Epithelial cell of esophagus (primary cell): ENCODE measurements at regions not wholly inside any gene's neighbourhood (a gene's known extent, or its start where the extent isn't known, plus 50 kb on each side); places are given as distances from the start of the nearest gene placed in this dataset.

Experiments used
- DNase-seq: peaks from one replicate; pipeline ENCODE4 v3.0.0; 2010; ENCODE audit warnings: low read depth
- H3K4me3 ChIP-seq: 2 replicates; pipeline ENCODE4 v1.5.1; 2011; ENCODE audit warnings: mild to moderate bottlenecking, low read length, control low read depth
- CTCF ChIP-seq: IDR thresholded peaks from 2 replicates; pipeline ENCODE4 v1.5.1; 2011; ENCODE audit warnings: low read depth, mild to moderate bottlenecking, low read length, control low read depth, inconsistent platforms; ENCODE audit not compliant: insufficient read depth; ENCODE audit errors: missing control alignments

- no peak for DNase-seq
- no peak overlapping the region for H3K4me3 ChIP-seq
- no peak for TF ChIP-seq CTCF
These were observed 132.6 kb downstream of the MIAT start for GRCh38 chr22:26789951-26790350.

GRCh38 chr22:26792522-26792921 lies 135.1 kb downstream of the MIAT start:
- DNase-seq = no peak
- no peak for TF ChIP-seq CTCF
- no peak overlapping the region for H3K4me3 ChIP-seq

- no peak for DNase-seq
- no peak for TF ChIP-seq CTCF
- no peak overlapping the region for H3K4me3 ChIP-seq
These were observed 139.4 kb downstream of the MIAT start for GRCh38 chr22:26796785-26797184.

- DNase-seq = no peak
These were observed 140.5 kb downstream of the MIAT start for GRCh38 chr22:26797910-26798309.

GRCh38 chr22:26798462-26799065 lies 141.2 kb downstream of the MIAT start:
- TF ChIP-seq CTCF = no peak
- no peak overlapping the region for H3K4me3 ChIP-seq
- DNase-seq = no peak

More at GRCh38 chr22:26797910-26798309, 140.5 kb downstream of the MIAT start:
- H3K4me3 ChIP-seq = no peak overlapping the region
- TF ChIP-seq CTCF = no peak

GRCh38 chr22:26800858-26801257 lies 143.5 kb downstream of the MIAT start:
- TF ChIP-seq CTCF = no peak
- H3K4me3 ChIP-seq = no peak overlapping the region
- no peak for DNase-seq

GRCh38 chr22:26801449-26801848 lies 144.1 kb downstream of the MIAT start:
- no peak for DNase-seq
- no peak overlapping the region for H3K4me3 ChIP-seq
- no peak for TF ChIP-seq CTCF
